Breast epithelium (tissue), 3 donors: ENCODE measurements at regions not wholly inside any gene's neighbourhood (a gene's known extent, or its start where the extent isn't known, plus 50 kb on each side); places are given as distances from the start of the nearest gene placed in this dataset.

Experiments
- CTCF ChIP-seq, 3 donors: fragments of 450-650 bp; IDR thresholded peaks; one replicate each; pipeline ENCODE4 v1.5.1; 2016 to 2017; ENCODE audit warnings: antibody characterized with exemption in 3 of 3, mild to moderate bottlenecking in 3 of 3, moderate library complexity in 3 of 3
- POLR2AphosphoS5 ChIP-seq, 3 donors: sonication (generic); formaldehyde crosslinking; IDR thresholded peaks; one replicate each; pipeline ENCODE4 v1.6.1; 2017; ENCODE audit warnings: antibody characterized with exemption in 3 of 3

GRCh38 chrX:13897566-13897965 lies 80.7 kb upstream of the GPM6B start:
- TF ChIP-seq CTCF (IDR thresholded peaks at IDR 0.05) (no peak), POLR2AphosphoS5 (IDR thresholded peaks at IDR 0.05) (no peak)
